NCI-H2029 (cell line): ENCODE measurements at regions not wholly inside any gene's neighbourhood (a gene's known extent, or its start where the extent isn't known, plus 50 kb on each side); places are given as distances from the start of the nearest gene placed in this dataset.
"Not testable (repeated sequence)": the region's sequence is repeated elsewhere in the genome, so short reads cannot be mapped to it uniquely, and the experiment has no call there.

Experiments
- DNase-seq: peaks from one replicate; lab custom pipeline; 2025; lab: John Stamatoyannopoulos, UW

GRCh38 chr5:112112346-112112745 lies 306.7 kb downstream of the EPB41L4A start:
- no peak for DNase-seq

GRCh38 chr5:112109331-112110007 lies 309.6 kb downstream of the EPB41L4A start:
- DNase-seq: peak; percentile 84

- DNase-seq: no peak
Observed at GRCh38 chr5:112106878-112107277, 312.2 kb downstream of the EPB41L4A start.

- DNase-seq: no peak
Observed at GRCh38 chr5:112097768-112098167, 321.3 kb downstream of the EPB41L4A start.

- no peak for DNase-seq
Observed at GRCh38 chr5:112087222-112087621, 330.2 kb upstream of the NREP start.

GRCh38 chr5:112086740-112087139 lies 329.7 kb upstream of the NREP start:
- DNase-seq: no peak

- no peak for DNase-seq
Observed at GRCh38 chr5:112084149-112084548, 327.2 kb upstream of the NREP start.

- no peak for DNase-seq
Observed at GRCh38 chr5:112083623-112084022, 326.6 kb upstream of the NREP start.

GRCh38 chr5:112077180-112077579 lies 320.2 kb upstream of the NREP start:
- DNase-seq: no peak

GRCh38 chr5:112070022-112070421 lies 313.0 kb upstream of the NREP start:
- no peak for DNase-seq

GRCh38 chr5:112069329-112069728 lies 312.3 kb upstream of the NREP start:
- no peak for DNase-seq

- no peak for DNase-seq
Observed at GRCh38 chr5:112068593-112068992, 311.6 kb upstream of the NREP start.

- DNase-seq: no peak
Observed at GRCh38 chr5:112065781-112066180, 308.8 kb upstream of the NREP start.

GRCh38 chr5:112064956-112065355 lies 308.0 kb upstream of the NREP start:
- no peak for DNase-seq

- DNase-seq: no peak
Observed at GRCh38 chr5:112064271-112064701, 307.3 kb upstream of the NREP start.

- no peak for DNase-seq
Observed at GRCh38 chr5:112063856-112064255, 306.9 kb upstream of the NREP start.

- DNase-seq: no peak
Observed at GRCh38 chr5:112063191-112063590, 306.2 kb upstream of the NREP start.

GRCh38 chr5:112062181-112062580 lies 305.2 kb upstream of the NREP start:
- no peak for DNase-seq

GRCh38 chr5:112061666-112062065 lies 304.7 kb upstream of the NREP start:
- DNase-seq: no peak

GRCh38 chr5:112059579-112060135 lies 302.7 kb upstream of the NREP start:
- DNase-seq: no peak

- DNase-seq: no peak
Observed at GRCh38 chr5:112049738-112050137, 292.7 kb upstream of the NREP start.

- DNase-seq: no peak
Observed at GRCh38 chr5:112036206-112036605, 279.2 kb upstream of the NREP start.

GRCh38 chr5:112034421-112034979 lies 277.5 kb upstream of the NREP start:
- DNase-seq: no peak

- DNase-seq: not testable (repeated sequence)
Observed at GRCh38 chr5:112026879-112027278, 269.9 kb upstream of the NREP start.
